ENCODE measurements at regions not wholly inside any gene's neighbourhood (a gene's known extent, or its start where the extent isn't known, plus 50 kb on each side); places are given as distances from the start of the nearest gene placed in this dataset.

DNA sequence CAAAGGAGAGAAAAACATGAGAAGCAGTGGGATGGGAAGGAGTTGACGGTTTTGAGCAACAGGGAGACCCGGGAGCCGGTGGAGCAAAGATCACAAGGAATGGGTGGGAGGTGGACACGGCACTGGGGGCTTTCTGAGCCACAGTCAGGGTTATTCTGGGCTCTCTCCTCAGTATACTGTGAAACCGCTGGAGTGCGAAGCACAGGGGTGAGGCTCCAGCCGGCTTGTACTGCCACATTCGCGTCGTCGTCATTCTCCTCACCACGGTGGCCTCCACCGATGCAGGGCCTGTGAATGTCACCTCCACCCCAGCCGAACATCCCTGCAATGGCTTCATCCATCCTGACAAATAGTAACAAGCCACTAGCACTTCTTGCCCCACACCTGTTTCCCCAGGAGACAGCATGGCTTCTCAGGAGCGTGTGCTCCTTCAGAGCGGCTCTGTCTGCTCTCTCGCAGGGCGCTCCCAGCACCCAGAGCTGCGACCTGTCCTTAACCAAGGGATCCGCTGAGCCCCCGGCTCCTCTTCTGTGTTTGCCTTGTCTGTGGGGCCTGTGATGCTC lies 1165.3 kb downstream of the TBC1D22A start:
- TF ChIP-seq, protein P1, sequence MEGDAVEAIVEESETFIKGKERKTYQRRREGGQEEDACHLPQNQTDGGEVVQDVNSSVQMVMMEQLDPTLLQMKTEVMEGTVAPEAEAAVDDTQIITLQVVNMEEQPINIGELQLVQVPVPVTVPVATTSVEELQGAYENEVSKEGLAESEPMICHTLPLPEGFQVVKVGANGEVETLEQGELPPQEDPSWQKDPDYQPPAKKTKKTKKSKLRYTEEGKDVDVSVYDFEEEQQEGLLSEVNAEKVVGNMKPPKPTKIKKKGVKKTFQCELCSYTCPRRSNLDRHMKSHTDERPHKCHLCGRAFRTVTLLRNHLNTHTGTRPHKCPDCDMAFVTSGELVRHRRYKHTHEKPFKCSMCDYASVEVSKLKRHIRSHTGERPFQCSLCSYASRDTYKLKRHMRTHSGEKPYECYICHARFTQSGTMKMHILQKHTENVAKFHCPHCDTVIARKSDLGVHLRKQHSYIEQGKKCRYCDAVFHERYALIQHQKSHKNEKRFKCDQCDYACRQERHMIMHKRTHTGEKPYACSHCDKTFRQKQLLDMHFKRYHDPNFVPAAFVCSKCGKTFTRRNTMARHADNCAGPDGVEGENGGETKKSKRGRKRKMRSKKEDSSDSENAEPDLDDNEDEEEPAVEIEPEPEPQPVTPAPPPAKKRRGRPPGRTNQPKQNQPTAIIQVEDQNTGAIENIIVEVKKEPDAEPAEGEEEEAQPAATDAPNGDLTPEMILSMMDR (IDR thresholded peaks at IDR 0.05) = no peak
- TF ChIP-seq POLR2A (IDR thresholded peaks at IDR 0.05) = no peak
- no peak overlapping the region for H3K4me3 ChIP-seq
- WGBS, 4 donors = 89 to 92% (median 90%) methylated on average over 17 to 21 of the region's 21 CpGs
- H3K36me3 ChIP-seq (replicated peaks in 1 of 2) = no peaks in the 10 kb centered on the region
- no peaks in the 10 kb centered on the region for H3K4me1 ChIP-seq (replicated peaks in 1 of 2)
- DNase-seq = no peak
- no peaks in the 10 kb centered on the region for H3K27me3 ChIP-seq
- no peak overlapping the region for H3K27ac ChIP-seq
- intact Hi-C loops (cut with DNase I) = no loop called here
- H3K9me3 ChIP-seq (replicated peaks in 1 of 3) = no peaks in the 10 kb centered on the region

DNA sequence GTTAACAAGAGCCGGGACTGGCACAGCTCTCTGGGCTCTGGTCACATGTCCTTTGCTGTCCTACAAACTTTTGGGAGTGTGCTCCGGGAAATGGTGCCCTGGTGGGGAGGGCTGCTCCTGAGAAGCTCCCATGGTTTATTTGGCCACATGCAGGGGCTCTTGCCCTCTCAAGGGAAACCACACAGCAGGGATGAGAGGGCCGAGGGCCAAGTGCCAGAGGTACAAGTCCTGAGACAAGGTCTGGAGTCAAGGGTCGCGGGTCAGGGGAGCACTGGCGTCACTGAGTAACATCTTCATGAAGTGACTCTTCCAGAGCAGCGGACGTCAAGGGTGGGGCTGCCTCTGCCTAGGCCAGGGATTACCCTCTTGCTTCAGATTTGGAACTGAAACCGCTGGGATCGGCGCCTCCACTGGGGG lies 1160.6 kb downstream of the TBC1D22A start:
- no peaks in the 10 kb centered on the region for H3K36me3 ChIP-seq (replicated peaks in 1 of 2)
- WGBS, 4 donors = 73 to 89% (median 80%) methylated on average over 7 to 11 of the region's 11 CpGs
- no peaks in the 10 kb centered on the region for H3K27me3 ChIP-seq
- no peaks in the 10 kb centered on the region for H3K9me3 ChIP-seq (replicated peaks in 1 of 3)
- no peaks in the 10 kb centered on the region for H3K4me1 ChIP-seq (replicated peaks in 1 of 2)
- no peak for TF ChIP-seq POLR2A (IDR thresholded peaks at IDR 0.05)
- TF ChIP-seq, protein P1 (IDR thresholded peaks at IDR 0.05) = no peak
- DNase-seq = no peak
- no peak overlapping the region for H3K4me3 ChIP-seq
- no peak overlapping the region for H3K27ac ChIP-seq
- intact Hi-C loops (cut with DNase I) = no loop called here

DNA sequence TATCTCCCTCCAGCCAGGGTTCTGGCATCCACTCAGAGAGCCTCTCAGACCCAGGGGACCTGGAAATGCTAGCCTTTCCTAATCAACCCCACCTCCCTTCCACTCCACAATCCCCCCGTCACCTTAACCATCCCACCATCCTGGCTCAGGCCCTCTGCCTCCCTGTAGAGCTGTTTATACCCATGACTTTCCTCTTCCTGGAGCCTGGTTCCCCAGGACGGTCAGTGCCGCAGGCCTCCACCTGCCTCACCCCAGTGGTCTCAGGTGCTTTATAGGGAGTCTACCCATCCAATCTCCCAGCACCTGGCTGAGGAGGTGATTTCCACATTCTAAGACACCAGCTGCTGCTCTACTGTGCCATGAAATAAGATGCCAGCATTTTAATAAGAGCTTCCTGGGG lies 1159.5 kb downstream of the TBC1D22A start:
- WGBS, 4 donors = 91 to 94% (median 94%) methylated on average over 2 to 3 of the region's 3 CpGs
- intact Hi-C loops (cut with DNase I) = no loop called here
- Histone ChIP-seq H3K9me3 (replicated peaks in 1 of 3) (no peaks in the 10 kb centered on the region), H3K4me1 (replicated peaks in 1 of 2) (no peaks in the 10 kb centered on the region), H3K27me3 (no peaks in the 10 kb centered on the region), H3K27ac (no peak overlapping the region), H3K4me3 (no peak overlapping the region), H3K36me3 (replicated peaks in 1 of 2) (no peaks in the 10 kb centered on the region)
- TF ChIP-seq, protein P1 (IDR thresholded peaks at IDR 0.05) = no peak
- no peak for TF ChIP-seq POLR2A (IDR thresholded peaks at IDR 0.05)
- DNase-seq = no peak

DNA sequence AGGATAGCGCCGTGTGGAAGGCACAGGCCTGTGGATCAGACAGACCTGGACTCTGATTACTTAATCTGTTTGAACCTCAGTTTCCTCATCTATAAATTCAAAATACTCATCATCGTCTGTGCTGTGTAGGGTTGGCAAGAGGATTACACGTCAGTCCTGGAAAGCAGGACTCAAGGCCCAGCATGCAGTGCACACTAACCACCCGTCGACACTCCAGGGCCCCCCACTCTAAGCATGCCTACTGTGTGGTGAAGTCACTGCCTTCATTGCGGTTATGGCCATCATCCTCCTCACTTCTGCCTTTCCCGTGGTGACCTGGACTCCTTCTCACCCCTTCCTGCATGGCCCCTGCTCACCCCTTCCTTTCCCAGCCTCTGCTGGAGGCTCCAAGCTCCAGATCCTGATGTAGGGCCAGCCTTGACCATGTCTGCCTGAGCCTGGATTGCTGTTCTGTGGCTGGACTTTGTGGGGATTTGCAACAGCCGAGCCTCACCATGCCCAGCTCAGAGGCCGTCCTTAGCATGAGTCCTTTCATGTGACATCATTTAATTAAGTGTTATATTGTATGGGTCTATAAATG lies 1158.0 kb downstream of the TBC1D22A start:
- H3K9me3 ChIP-seq (replicated peaks in 1 of 3) = no peaks in the 10 kb centered on the region
- no peak overlapping the region for H3K27ac ChIP-seq
- DNase-seq = no peak
- no peak overlapping the region for H3K4me3 ChIP-seq
- 72 to 94% (median 82%) methylated on average over 10 of the region's 10 CpGs for WGBS, 4 donors
- intact Hi-C loops (cut with DNase I) = no loop called here
- H3K27me3 ChIP-seq = no peaks in the 10 kb centered on the region
- H3K36me3 ChIP-seq (replicated peaks in 1 of 2) = no peaks in the 10 kb centered on the region
- H3K4me1 ChIP-seq (replicated peaks in 1 of 2) = no peaks in the 10 kb centered on the region
- no peak for TF ChIP-seq POLR2A (IDR thresholded peaks at IDR 0.05)
- TF ChIP-seq, protein P1 (IDR thresholded peaks at IDR 0.05) = no peak

Data from adrenal gland (tissue), 9 donors.